T-helper 22 cell (primary cell): ENCODE measurements at regions not wholly inside any gene's neighbourhood (a gene's known extent, or its start where the extent isn't known, plus 50 kb on each side); places are given as distances from the start of the nearest gene placed in this dataset.

Experiments used
- DNase-seq: peaks from one replicate; pipeline ENCODE4 v3.0.0-alpha.2; 2020; ENCODE audit warnings: low read depth

GRCh38 chr14:32022938-32023466 lies 54.1 kb upstream of the ARHGAP5 start:
- DNase-seq = no peak

- no peak for DNase-seq
Measured at GRCh38 chr14:32023540-32023939, 53.6 kb upstream of the ARHGAP5 start.

GRCh38 chr14:32027255-32027939 lies 49.7 kb upstream of the ARHGAP5 start:
- no peak for DNase-seq
